ENCODE measurements at regions not wholly inside any gene's neighbourhood (a gene's known extent, or its start where the extent isn't known, plus 50 kb on each side); places are given as distances from the start of the nearest gene placed in this dataset.

- H3K4me1 ChIP-seq (ENCODE audit: control insufficient read depth, insufficient read depth, low read length) = no peaks in the 10 kb centered on the region
- H3K36me3 ChIP-seq (ENCODE audit: control insufficient read depth in 2 of 2, insufficient read depth in 1 of 2, low read length in 2 of 2) = no peaks in the 10 kb centered on the region
- TF ChIP-seq ZFP3 (tag by site-specific recombination; IDR thresholded peaks at IDR 0.05; ENCODE audit: low read depth) (no peak), ZNF324 (tag by site-specific recombination; IDR thresholded peaks at IDR 0.05) (no peak), PRDM6 (tag by site-specific recombination; IDR thresholded peaks at IDR 0.05) (no peak), ZNF513 (tag by site-specific recombination; IDR thresholded peaks at IDR 0.05) (no peak), REPIN1 (tag by site-specific recombination; IDR thresholded peaks at IDR 0.05; ENCODE audit: low read depth) (no peak), PATZ1 (tag by site-specific recombination; IDR thresholded peaks at IDR 0.05) (no peak), ZNF391 (tag by site-specific recombination; IDR thresholded peaks at IDR 0.05; ENCODE audit: borderline replicate concordance, low read depth) (no peak), ZBTB20 (tag by site-specific recombination; IDR thresholded peaks at IDR 0.05) (no peak), ZEB2 (tag by site-specific recombination; IDR thresholded peaks at IDR 0.05) (no peak), TRIM28 (IDR thresholded peaks at IDR 0.05; ENCODE audit: borderline replicate concordance, low read length) (no peak), ZNF600 (tag by site-specific recombination; IDR thresholded peaks at IDR 0.05) (no peak)
- H3K4me3 ChIP-seq (ENCODE audit: low read depth, low read length) = no peak overlapping the region
- no peaks in the 10 kb centered on the region for H3K9me3 ChIP-seq (ENCODE audit: control insufficient read depth, insufficient read depth, low read depth, low read length)
- CTCF ChIA-PET = no interaction called here
- H3K27ac ChIP-seq (ENCODE audit: extremely low read depth, low read depth, low read length) = no peak overlapping the region
- POLR2A ChIA-PET = no interaction called here
Measured at GRCh38 chr17:17417718-17418181, 59.0 kb upstream of the MED9 start.

GRCh38 chr17:17419166-17419565, 57.6 kb upstream of the MED9 start:
- no peak overlapping the region for H3K27ac ChIP-seq (ENCODE audit: extremely low read depth, low read depth, low read length)
- no peaks in the 10 kb centered on the region for H3K36me3 ChIP-seq (ENCODE audit: control insufficient read depth in 2 of 2, insufficient read depth in 1 of 2, low read length in 2 of 2)
- ChIA-PET POLR2A (no interaction called here), CTCF (interaction anchor here (0.7 kb wide), 1 partner anchor 472 kb away, joined by 4 read pairs; no protein-coding TSS in a partner anchor)
- H3K4me1 ChIP-seq (ENCODE audit: control insufficient read depth, insufficient read depth, low read length) = no peaks in the 10 kb centered on the region
- no peak for TF ChIP-seq REPIN1 (tag by site-specific recombination; IDR thresholded peaks at IDR 0.05; ENCODE audit: low read depth)
- no peak for TF ChIP-seq ZNF571 (tag by site-specific recombination; IDR thresholded peaks at IDR 0.05)
- no peak for TF ChIP-seq ZBTB49 (tag by site-specific recombination; IDR thresholded peaks at IDR 0.05; ENCODE audit: low read depth)
- no peak for TF ChIP-seq ZSCAN16 (tag by site-specific recombination; IDR thresholded peaks at IDR 0.05)
- TF ChIP-seq ZNF555 (tag by site-specific recombination; conservative IDR thresholded peaks at IDR 0.05) = no peak
- TF ChIP-seq ZBTB7A (tag by site-specific recombination; IDR thresholded peaks at IDR 0.05; ENCODE audit: low read depth) = no peak
- no peak overlapping the region for H3K4me3 ChIP-seq (ENCODE audit: low read depth, low read length)
- no peaks in the 10 kb centered on the region for H3K9me3 ChIP-seq (ENCODE audit: control insufficient read depth, insufficient read depth, low read depth, low read length)
